A673 (cell line): ENCODE measurements at regions not wholly inside any gene's neighbourhood (a gene's known extent, or its start where the extent isn't known, plus 50 kb on each side); places are given as distances from the start of the nearest gene placed in this dataset.

Experiments used
- BruUV-seq: library from RNA; stranded (reverse); fragments of 400-500 nt; replicated peaks from 2 replicates; lab custom pipeline; 2021; lab: Mats Ljungman, UMichigan
- CTCF ChIA-PET: fragments of 300-600 bp; sonication (Branson Sonifier 250); formaldehyde crosslinking; loops from one replicate; lab custom pipeline; 2022; ENCODE audit warnings: antibody characterized with exemption; lab: Charles Lee
- POLR2A ChIA-PET: fragments of 300-600 bp; sonication (Branson Sonifier 250); formaldehyde crosslinking; loops from one replicate; lab custom pipeline; 2022; ENCODE audit warnings: antibody characterized with exemption; ENCODE audit not compliant: low non-redundant PET; lab: Charles Lee
- DNase-seq: peaks from one replicate; pipeline ENCODE4 v3.0.0-alpha.2; 2015; ENCODE audit warnings: low spot score
- H3K27ac ChIP-seq: fragments of 200-600 bp; sonication (generic); 2 replicates; pipeline ENCODE4 v1.5.1; 2016; ENCODE audit warnings: mixed run types, low read depth, mild to moderate bottlenecking, mixed read lengths, antibody characterized with exemption, low read length; ENCODE audit not compliant: poor library complexity, severe bottlenecking
- H3K27me3 ChIP-seq: fragments of 200-600 bp; sonication (generic); replicated peaks from 2 replicates; pipeline ENCODE4 v1.6.1; 2017; ENCODE audit warnings: mixed run types, low read depth, mild to moderate bottlenecking, mixed read lengths, antibody characterized with exemption, low read length; ENCODE audit not compliant: insufficient read depth, poor library complexity
- H3K36me3 ChIP-seq: fragments of 200-600 bp; sonication (generic); 2 replicates; pipeline ENCODE4 v1.6.1; 2016; ENCODE audit warnings: mixed run types, mild to moderate bottlenecking, mixed read lengths, antibody characterized with exemption, low read length; ENCODE audit not compliant: insufficient read depth, poor library complexity, severe bottlenecking
- H3K4me1 ChIP-seq: fragments of 200-600 bp; sonication (generic); 2 replicates; pipeline ENCODE4 v1.6.1; 2017; ENCODE audit warnings: mixed run types, mild to moderate bottlenecking, mixed read lengths, antibody characterized with exemption, low read length; ENCODE audit not compliant: insufficient read depth, poor library complexity, severe bottlenecking
- H3K4me3 ChIP-seq: fragments of 200-600 bp; sonication (generic); 2 replicates; pipeline ENCODE4 v1.5.1; 2016; ENCODE audit warnings: low read depth, mixed run types, mild to moderate bottlenecking, mixed read lengths, low read length; ENCODE audit not compliant: poor library complexity, severe bottlenecking
- H3K9me3 ChIP-seq: fragments of 200-600 bp; sonication (generic); 2 replicates; pipeline ENCODE4 v1.6.1; 2016; ENCODE audit warnings: mixed run types, low read depth, mild to moderate bottlenecking, mixed read lengths, antibody characterized with exemption, low read length; ENCODE audit not compliant: poor library complexity, severe bottlenecking
- CTCF ChIP-seq: fragments of 300-800, 200-600 bp; sonication (generic); conservative IDR thresholded peaks from 2 replicates; pipeline ENCODE4 v1.5.1; 2017; ENCODE audit warnings: low read depth, mild to moderate bottlenecking, antibody characterized with exemption, low read length, moderate library complexity, mixed read lengths
- EZH2 ChIP-seq: fragments of 200-600 bp; sonication (generic); IDR thresholded peaks from 2 replicates; pipeline ENCODE4 v1.6.1; 2017; ENCODE audit warnings: borderline replicate concordance, low read depth, mild to moderate bottlenecking, mixed read lengths, antibody characterized with exemption, low read length; ENCODE audit not compliant: poor library complexity, severe bottlenecking
- intact Hi-C: fragments of 100-400 bp; cut with micrococcal nuclease; formaldehyde crosslinking; loops from one replicate; pipeline ENCODE4 v1.10.0; 2022; ENCODE audit not compliant: unreplicated experiment

- POLR2A ChIA-PET = no interaction called here
- Histone ChIP-seq H3K36me3 (no peaks in the 10 kb centered on the region), H3K27me3 (no peaks in the 10 kb centered on the region), H3K27ac (no peak overlapping the region), H3K9me3 (no peaks in the 10 kb centered on the region), H3K4me3 (no peak overlapping the region), H3K4me1 (peaks cover 9% of the 10 kb centered on the region)
- intact Hi-C loops = no loop called here
- BruUV-seq = no TSS peak
- CTCF ChIA-PET = no interaction called here
- no peak for DNase-seq
- no peak for TF ChIP-seq CTCF
These were observed 124.3 kb upstream of the CACNA2D1 start for GRCh38 chr7:82567841-82568240.

GRCh38 chr7:82567356-82567755 lies 123.8 kb upstream of the CACNA2D1 start:
- H3K36me3 ChIP-seq = no peaks in the 10 kb centered on the region
- DNase-seq = no peak
- H3K4me1 ChIP-seq = peaks cover 9% of the 10 kb centered on the region
- CTCF ChIA-PET = no interaction called here
- intact Hi-C loops = no loop called here
- POLR2A ChIA-PET = no interaction called here
- no peaks in the 10 kb centered on the region for H3K27me3 ChIP-seq
- BruUV-seq = no TSS peak
- TF ChIP-seq EZH2 (no peak), CTCF (no peak)
- H3K27ac ChIP-seq = no peak overlapping the region
- no peak overlapping the region for H3K4me3 ChIP-seq
- no peaks in the 10 kb centered on the region for H3K9me3 ChIP-seq

GRCh38 chr7:82566752-82567151 lies 123.2 kb upstream of the CACNA2D1 start:
- CTCF ChIA-PET = no interaction called here
- POLR2A ChIA-PET = no interaction called here
- H3K4me1 ChIP-seq = peaks cover 5% of the 10 kb centered on the region
- H3K36me3 ChIP-seq = no peaks in the 10 kb centered on the region
- H3K4me3 ChIP-seq = no peak overlapping the region
- no TSS peak for BruUV-seq
- no peaks in the 10 kb centered on the region for H3K9me3 ChIP-seq
- no peak overlapping the region for H3K27ac ChIP-seq
- DNase-seq = no peak
- intact Hi-C loops = no loop called here
- TF ChIP-seq EZH2 (no peak), CTCF (no peak)
- H3K27me3 ChIP-seq = no peaks in the 10 kb centered on the region
